ENCODE measurements at regions not wholly inside any gene's neighbourhood (a gene's known extent, or its start where the extent isn't known, plus 50 kb on each side); places are given as distances from the start of the nearest gene placed in this dataset.

DNA sequence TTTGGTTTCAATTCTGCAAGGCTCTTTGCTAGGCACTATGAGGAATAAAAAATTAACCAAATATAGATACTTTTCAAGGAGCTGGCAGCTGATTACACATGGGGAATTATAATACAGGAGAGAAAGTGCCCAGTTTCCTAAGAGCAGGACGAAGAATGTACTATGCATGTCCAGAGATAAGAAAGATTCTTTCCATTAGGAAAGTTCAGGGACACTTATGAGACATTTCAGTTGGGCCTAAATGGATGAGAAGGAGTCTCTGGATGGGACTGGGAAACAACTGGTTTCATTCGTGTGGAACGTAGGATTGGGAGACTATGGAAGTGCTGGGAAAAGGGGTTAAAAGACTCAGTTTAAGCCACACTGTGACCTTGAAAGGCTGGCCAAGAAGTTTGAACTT is 63.5 kb upstream of the MROH9 start:
- no peak for DNase-seq (ENCODE audit: low read depth)
- H3K4me3 ChIP-seq (ENCODE audit: low read depth, low read length) = no peak overlapping the region
- TF ChIP-seq, protein P1, sequence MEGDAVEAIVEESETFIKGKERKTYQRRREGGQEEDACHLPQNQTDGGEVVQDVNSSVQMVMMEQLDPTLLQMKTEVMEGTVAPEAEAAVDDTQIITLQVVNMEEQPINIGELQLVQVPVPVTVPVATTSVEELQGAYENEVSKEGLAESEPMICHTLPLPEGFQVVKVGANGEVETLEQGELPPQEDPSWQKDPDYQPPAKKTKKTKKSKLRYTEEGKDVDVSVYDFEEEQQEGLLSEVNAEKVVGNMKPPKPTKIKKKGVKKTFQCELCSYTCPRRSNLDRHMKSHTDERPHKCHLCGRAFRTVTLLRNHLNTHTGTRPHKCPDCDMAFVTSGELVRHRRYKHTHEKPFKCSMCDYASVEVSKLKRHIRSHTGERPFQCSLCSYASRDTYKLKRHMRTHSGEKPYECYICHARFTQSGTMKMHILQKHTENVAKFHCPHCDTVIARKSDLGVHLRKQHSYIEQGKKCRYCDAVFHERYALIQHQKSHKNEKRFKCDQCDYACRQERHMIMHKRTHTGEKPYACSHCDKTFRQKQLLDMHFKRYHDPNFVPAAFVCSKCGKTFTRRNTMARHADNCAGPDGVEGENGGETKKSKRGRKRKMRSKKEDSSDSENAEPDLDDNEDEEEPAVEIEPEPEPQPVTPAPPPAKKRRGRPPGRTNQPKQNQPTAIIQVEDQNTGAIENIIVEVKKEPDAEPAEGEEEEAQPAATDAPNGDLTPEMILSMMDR (IDR thresholded peaks at IDR 0.05; ENCODE audit: insufficient read depth, low read length) = no peak

DNA sequence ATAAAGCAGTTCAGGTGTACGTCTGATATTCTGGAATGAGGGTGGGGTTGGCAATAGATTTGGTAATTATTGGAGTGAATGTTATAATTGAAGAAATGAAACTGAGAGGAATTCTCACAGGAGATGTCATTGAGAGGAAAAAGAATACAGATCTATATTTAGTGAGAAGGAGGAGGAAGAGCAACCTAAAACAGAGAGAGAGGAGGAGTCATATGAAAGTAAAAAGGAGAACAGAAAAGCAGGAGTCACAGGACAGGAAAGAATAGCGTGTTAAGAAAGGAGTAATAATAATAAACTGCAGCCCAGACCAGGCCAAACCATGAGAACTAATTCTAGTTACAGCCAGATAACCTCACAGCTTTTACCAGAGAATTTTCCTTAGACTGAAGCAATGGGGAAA is 62.7 kb upstream of the MROH9 start:
- TF ChIP-seq, protein P1 (IDR thresholded peaks at IDR 0.05; ENCODE audit: insufficient read depth, low read length) = no peak
- no peak for DNase-seq (ENCODE audit: low read depth)
- H3K4me3 ChIP-seq (ENCODE audit: low read depth, low read length) = no peak overlapping the region

DNA sequence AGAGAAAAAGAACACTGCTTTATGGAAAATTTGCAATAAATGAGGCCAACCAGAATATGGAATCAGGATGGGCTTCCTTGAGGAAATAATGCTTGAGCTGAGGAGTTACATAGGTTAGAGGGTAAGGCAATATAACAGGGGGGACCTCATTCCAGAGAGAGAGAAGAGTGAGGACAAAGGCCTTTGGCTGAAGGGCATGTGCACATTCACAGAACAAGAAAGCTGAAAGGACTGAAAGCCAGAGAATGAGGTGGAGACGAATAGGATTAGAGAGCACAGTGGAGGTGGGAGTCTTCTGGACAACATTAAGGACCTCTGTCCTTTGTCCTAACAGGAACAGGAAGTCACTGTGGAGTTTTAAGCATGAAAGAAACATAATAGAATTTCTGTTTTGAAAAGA is 60.7 kb upstream of the MROH9 start:
- TF ChIP-seq, protein P1 (IDR thresholded peaks at IDR 0.05; ENCODE audit: insufficient read depth, low read length) = no peak
- no peak overlapping the region for H3K4me3 ChIP-seq (ENCODE audit: low read depth, low read length)
- no peak for DNase-seq (ENCODE audit: low read depth)

DNA sequence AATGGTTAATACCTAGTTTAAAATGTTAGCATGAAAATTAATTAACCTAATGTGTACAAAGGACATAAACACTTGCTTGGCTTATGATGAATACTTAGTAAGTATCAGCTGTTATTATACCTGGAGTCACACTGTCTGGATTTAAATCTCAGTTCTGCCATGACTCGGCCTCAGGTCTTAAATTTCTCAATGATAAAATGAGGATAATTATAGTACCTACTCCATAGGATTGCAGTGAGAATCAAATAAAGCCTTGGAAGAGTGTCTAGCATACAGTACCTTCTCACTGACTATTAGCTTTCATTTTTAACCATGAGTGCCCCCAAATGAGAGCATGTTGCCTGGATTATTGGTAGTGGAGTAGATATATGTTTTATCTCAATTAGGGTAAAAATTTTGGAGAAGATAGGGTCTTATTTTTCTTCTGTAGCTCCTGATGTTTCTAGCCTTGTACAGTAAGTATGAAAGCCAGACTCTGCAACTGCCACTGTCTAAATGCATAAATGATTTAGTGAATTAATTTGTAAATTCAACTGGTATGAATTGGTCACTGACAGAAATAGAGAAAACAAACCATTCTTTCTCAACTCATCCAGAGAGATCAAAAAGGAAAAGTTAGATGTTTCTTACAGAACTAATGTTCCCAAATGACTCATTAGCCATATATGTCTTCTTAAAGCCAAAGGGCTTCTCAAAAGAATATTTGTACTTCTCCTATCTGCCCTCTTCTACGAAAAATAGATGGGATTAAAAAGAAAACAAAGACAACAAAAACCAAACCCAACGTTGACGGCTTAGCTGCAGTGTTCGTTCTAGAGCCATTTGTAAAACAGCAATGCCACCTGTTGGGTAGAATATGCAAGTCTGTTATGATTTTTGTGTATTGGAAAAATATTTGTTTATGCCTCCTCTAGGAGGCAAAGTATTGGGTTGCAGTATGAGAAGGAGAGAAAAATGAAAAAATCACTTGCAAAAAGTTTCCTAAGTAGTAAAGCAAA is 53.8 kb upstream of the MROH9 start:
- peak; percentile 79 for DNase-seq (ENCODE audit: low read depth)
- H3K4me3 ChIP-seq (ENCODE audit: low read depth, low read length) = peak overlapping the region; percentile 23
- TF ChIP-seq, protein P1 (IDR thresholded peaks at IDR 0.05; ENCODE audit: insufficient read depth, low read length) = peak; percentile 59
